ACHN (cell line): ENCODE measurements at regions not wholly inside any gene's neighbourhood (a gene's known extent, or its start where the extent isn't known, plus 50 kb on each side); places are given as distances from the start of the nearest gene placed in this dataset.

Experiments
- DNase-seq: peaks from one replicate; pipeline ENCODE4 v3.0.0-alpha.2; 2015
- in situ Hi-C: cut with HindIII; loops from 2 replicates; pipeline ENCODE4 v1.10.0; 2017; ENCODE audit warnings: low sequenced_read_pairs, low pct_ligation_motif_present, low pct_unique_long_range_greater_than_20kb

- in situ Hi-C loops: no loop called here
- DNase-seq: no peak
These were observed 362.7 kb downstream of the STIM2 start for GRCh38 chr4:27223326-27223725.

GRCh38 chr4:27233531-27233930 lies 372.9 kb downstream of the STIM2 start:
- in situ Hi-C loops: no loop called here
- DNase-seq: no peak

- in situ Hi-C loops: no loop called here
- DNase-seq: no peak
These were observed 373.8 kb downstream of the STIM2 start for GRCh38 chr4:27234306-27234899.

- DNase-seq: no peak
- in situ Hi-C loops: no loop called here
These were observed 379.0 kb downstream of the STIM2 start for GRCh38 chr4:27239641-27240040.

GRCh38 chr4:27242217-27242616 lies 381.6 kb downstream of the STIM2 start:
- in situ Hi-C loops: no loop called here
- no peak for DNase-seq

GRCh38 chr4:27245216-27245615 lies 384.6 kb downstream of the STIM2 start:
- in situ Hi-C loops: no loop called here
- DNase-seq: no peak

GRCh38 chr4:27248829-27249228 lies 388.2 kb downstream of the STIM2 start:
- in situ Hi-C loops: no loop called here
- no peak for DNase-seq

GRCh38 chr4:27251771-27252170 lies 391.1 kb downstream of the STIM2 start:
- in situ Hi-C loops: no loop called here
- no peak for DNase-seq

- in situ Hi-C loops: no loop called here
- no peak for DNase-seq
These were observed 406.8 kb downstream of the STIM2 start for GRCh38 chr4:27267339-27267969.

- in situ Hi-C loops: no loop called here
- no peak for DNase-seq
These were observed 407.3 kb downstream of the STIM2 start for GRCh38 chr4:27267970-27268355.

GRCh38 chr4:27270435-27270834 lies 409.8 kb downstream of the STIM2 start:
- in situ Hi-C loops: no loop called here
- no peak for DNase-seq

- in situ Hi-C loops: no loop called here
- DNase-seq: no peak
These were observed 410.9 kb downstream of the STIM2 start for GRCh38 chr4:27271555-27271954.

- in situ Hi-C loops: no loop called here
- no peak for DNase-seq
These were observed 411.6 kb downstream of the STIM2 start for GRCh38 chr4:27272217-27272616.

GRCh38 chr4:27276307-27277073 lies 415.8 kb downstream of the STIM2 start:
- no peak for DNase-seq
- in situ Hi-C loops: no loop called here

- in situ Hi-C loops: no loop called here
- DNase-seq: peak; percentile 30
These were observed 418.2 kb downstream of the STIM2 start for GRCh38 chr4:27278615-27279375.

- in situ Hi-C loops: no loop called here
- no peak for DNase-seq
These were observed 427.9 kb downstream of the STIM2 start for GRCh38 chr4:27288496-27288895.

- in situ Hi-C loops: no loop called here
- DNase-seq: no peak
These were observed 429.1 kb downstream of the STIM2 start for GRCh38 chr4:27289704-27290103.

GRCh38 chr4:27293831-27294230 lies 433.2 kb downstream of the STIM2 start:
- no peak for DNase-seq
- in situ Hi-C loops: no loop called here

- in situ Hi-C loops: no loop called here
- DNase-seq: no peak
These were observed 444.1 kb downstream of the STIM2 start for GRCh38 chr4:27304751-27305150.
